IPS DF 6.9 (cell line): ENCODE measurements at regions not wholly inside any gene's neighbourhood (a gene's known extent, or its start where the extent isn't known, plus 50 kb on each side); places are given as distances from the start of the nearest gene placed in this dataset.

Experiments used
- DNase-seq: peaks from one replicate; pipeline ENCODE4 v3.0.0-alpha.2; 2013; ENCODE audit warnings: low read depth, low spot score
- H3K27ac ChIP-seq: one replicate; pipeline ENCODE4 v1.5.1; 2013; ENCODE audit warnings: low read length, control low read depth
- H3K27me3 ChIP-seq: 2 replicates; pipeline ENCODE4 v1.6.1; 2013; ENCODE audit warnings: mild to moderate bottlenecking, low read length; ENCODE audit not compliant: control insufficient read depth, insufficient read depth
- H3K36me3 ChIP-seq: 2 replicates; pipeline ENCODE4 v1.6.1; 2013; ENCODE audit warnings: low read length; ENCODE audit not compliant: control insufficient read depth, insufficient read depth
- H3K4me1 ChIP-seq: 2 replicates; pipeline ENCODE4 v1.6.1; 2013; ENCODE audit warnings: low read length; ENCODE audit not compliant: control insufficient read depth, insufficient read depth
- H3K4me3 ChIP-seq: 2 replicates; pipeline ENCODE4 v1.5.1; 2013; ENCODE audit warnings: mild to moderate bottlenecking, low read length
- H3K9me3 ChIP-seq: 2 replicates; pipeline ENCODE4 v1.6.1; 2013; ENCODE audit warnings: low read length, inconsistent platforms; ENCODE audit not compliant: control insufficient read depth, insufficient read depth
- WGBS: extraction: QIAGEN DNeasy Blood & Tissue Kit; methylation state at CpG from one replicate; pipeline ENCODE4 v1.1.7; 2013; ENCODE audit warnings: mixed read lengths, missing lambda C conversion rate; ENCODE audit not compliant: insufficient read length, insufficient coverage; 5-methylcytosine and 5-hydroxymethylcytosine counted together

GRCh38 chr2:49807689-49808088 lies 653.4 kb upstream of the FSHR start:
- no peaks in the 10 kb centered on the region for H3K4me1 ChIP-seq
- no peak overlapping the region for H3K27ac ChIP-seq
- H3K4me3 ChIP-seq, result no peak overlapping the region
- no peak for DNase-seq
- no peaks in the 10 kb centered on the region for H3K27me3 ChIP-seq
- no peaks in the 10 kb centered on the region for H3K9me3 ChIP-seq
- H3K36me3 ChIP-seq, result no peaks in the 10 kb centered on the region

- Histone ChIP-seq H3K27me3 (no peaks in the 10 kb centered on the region), H3K4me1 (no peaks in the 10 kb centered on the region), H3K27ac (no peak overlapping the region), H3K36me3 (no peaks in the 10 kb centered on the region), H3K4me3 (no peak overlapping the region), H3K9me3 (no peaks in the 10 kb centered on the region)
- no CpG with 5 or more reads among the region's 1 CpG for WGBS
- DNase-seq, result no peak
Measured at GRCh38 chr2:49804111-49804510, 649.8 kb upstream of the FSHR start.

GRCh38 chr2:49801898-49802450 lies 647.7 kb upstream of the FSHR start:
- Histone ChIP-seq H3K4me3 (no peak overlapping the region), H3K4me1 (no peaks in the 10 kb centered on the region), H3K27me3 (no peaks in the 10 kb centered on the region), H3K36me3 (no peaks in the 10 kb centered on the region), H3K27ac (no peak overlapping the region), H3K9me3 (no peaks in the 10 kb centered on the region)
- no peak for DNase-seq
- WGBS, result no CpG with 5 or more reads among the region's 2 CpGs

GRCh38 chr2:49798570-49798969 lies 644.3 kb upstream of the FSHR start:
- no peaks in the 10 kb centered on the region for H3K36me3 ChIP-seq
- H3K9me3 ChIP-seq, result no peaks in the 10 kb centered on the region
- H3K27ac ChIP-seq, result no peak overlapping the region
- no peak overlapping the region for H3K4me3 ChIP-seq
- no peak for DNase-seq
- no peaks in the 10 kb centered on the region for H3K27me3 ChIP-seq
- H3K4me1 ChIP-seq, result no peaks in the 10 kb centered on the region

GRCh38 chr2:49796266-49796665 lies 642.0 kb upstream of the FSHR start:
- Histone ChIP-seq H3K4me3 (no peak overlapping the region), H3K27ac (no peak overlapping the region), H3K36me3 (no peaks in the 10 kb centered on the region), H3K9me3 (no peaks in the 10 kb centered on the region), H3K4me1 (no peaks in the 10 kb centered on the region), H3K27me3 (no peaks in the 10 kb centered on the region)
- DNase-seq, result no peak
- WGBS, result no CpG with 5 or more reads among the region's 3 CpGs

GRCh38 chr2:49794396-49794795 lies 640.1 kb upstream of the FSHR start:
- Histone ChIP-seq H3K27me3 (no peaks in the 10 kb centered on the region), H3K4me3 (no peak overlapping the region), H3K27ac (no peak overlapping the region), H3K9me3 (no peaks in the 10 kb centered on the region), H3K4me1 (no peaks in the 10 kb centered on the region), H3K36me3 (no peaks in the 10 kb centered on the region)
- no CpG with 5 or more reads among the region's 2 CpGs for WGBS
- DNase-seq, result no peak

- DNase-seq, result no peak
- H3K36me3 ChIP-seq, result no peaks in the 10 kb centered on the region
- H3K27ac ChIP-seq, result no peak overlapping the region
- H3K4me3 ChIP-seq, result no peak overlapping the region
- H3K27me3 ChIP-seq, result no peaks in the 10 kb centered on the region
- H3K4me1 ChIP-seq, result no peaks in the 10 kb centered on the region
- H3K9me3 ChIP-seq, result no peaks in the 10 kb centered on the region
Measured at GRCh38 chr2:49788300-49788699, 634.0 kb upstream of the FSHR start.

- WGBS, result no CpG with 5 or more reads among the region's 2 CpGs
- DNase-seq, result no peak
- Histone ChIP-seq H3K27me3 (no peaks in the 10 kb centered on the region), H3K4me3 (no peak overlapping the region), H3K27ac (no peak overlapping the region), H3K9me3 (no peaks in the 10 kb centered on the region), H3K36me3 (no peaks in the 10 kb centered on the region), H3K4me1 (no peaks in the 10 kb centered on the region)
Measured at GRCh38 chr2:49780949-49781348, 626.6 kb upstream of the FSHR start.

- no peak for DNase-seq
- Histone ChIP-seq H3K4me1 (no peaks in the 10 kb centered on the region), H3K27ac (no peak overlapping the region), H3K27me3 (no peaks in the 10 kb centered on the region), H3K9me3 (no peaks in the 10 kb centered on the region), H3K4me3 (no peak overlapping the region), H3K36me3 (no peaks in the 10 kb centered on the region)
- WGBS, result no CpG with 5 or more reads among the region's 10 CpGs
Measured at GRCh38 chr2:49772299-49772970, 618.1 kb upstream of the FSHR start.

GRCh38 chr2:49770919-49771318 lies 616.6 kb upstream of the FSHR start:
- no peaks in the 10 kb centered on the region for H3K9me3 ChIP-seq
- no peaks in the 10 kb centered on the region for H3K4me1 ChIP-seq
- no peaks in the 10 kb centered on the region for H3K36me3 ChIP-seq
- no peak overlapping the region for H3K4me3 ChIP-seq
- H3K27ac ChIP-seq, result no peak overlapping the region
- no CpG with 5 or more reads among the region's 4 CpGs for WGBS
- no peaks in the 10 kb centered on the region for H3K27me3 ChIP-seq
- peak; percentile 63 for DNase-seq

GRCh38 chr2:49767316-49767715 lies 613.0 kb upstream of the FSHR start:
- no CpG with 5 or more reads among the region's 3 CpGs for WGBS
- no peak for DNase-seq
- Histone ChIP-seq H3K36me3 (no peaks in the 10 kb centered on the region), H3K4me1 (no peaks in the 10 kb centered on the region), H3K27me3 (no peaks in the 10 kb centered on the region), H3K4me3 (no peak overlapping the region), H3K9me3 (no peaks in the 10 kb centered on the region), H3K27ac (no peak overlapping the region)
